ENCODE measurements at regions not wholly inside any gene's neighbourhood (a gene's known extent, or its start where the extent isn't known, plus 50 kb on each side); places are given as distances from the start of the nearest gene placed in this dataset.
"Not testable (repeated sequence)": the region's sequence is repeated elsewhere in the genome, so short reads cannot be mapped to it uniquely, and the experiment has no call there.

DNA sequence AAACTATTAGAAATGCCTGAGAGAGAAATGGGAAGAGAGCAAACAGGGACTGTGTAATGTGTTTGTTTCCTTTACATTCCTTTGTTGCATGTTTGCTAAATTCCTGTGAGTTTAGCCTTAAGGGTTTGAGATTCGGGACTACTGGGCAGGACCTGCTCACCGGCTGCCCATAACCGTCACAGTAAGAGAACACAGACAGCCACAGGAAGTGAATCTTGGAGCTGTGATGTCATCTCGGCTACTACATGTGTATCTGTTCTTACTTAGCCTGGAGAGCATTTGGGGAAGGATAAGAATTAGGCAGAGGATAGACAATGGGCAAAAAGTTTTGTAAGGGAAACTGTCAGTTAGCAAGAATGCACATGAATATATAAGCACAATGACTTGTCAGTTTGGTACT is 485.1 kb upstream of the KLF6 start:
- Histone ChIP-seq H3K36me3 (ENCODE audit: control insufficient read depth in 5 of 5, insufficient read depth in 5 of 5, low read length in 5 of 5) (no peaks in the 10 kb centered on the region), H3K9ac (ENCODE audit: low read length in 5 of 5) (no peak overlapping the region), H3K27ac (ENCODE audit: low read depth, low read length) (no peak overlapping the region), H3K9me3 (ENCODE audit: control insufficient read depth in 5 of 5, low read length in 5 of 5) (peaks cover 0 to 2% (median 0%) of the 10 kb centered on the region in 5 donors), H3K27me3 (ENCODE audit: control insufficient read depth in 5 of 5, insufficient read depth in 4 of 5, low read length in 5 of 5) (no peaks in the 10 kb centered on the region), H3K4me1 (ENCODE audit: control insufficient read depth in 5 of 5, insufficient read depth in 5 of 5, low read length in 5 of 5) (peaks cover 0 to 27% (median 7%) of the 10 kb centered on the region in 5 donors), H3K4me3 (ENCODE audit: low read depth in 1 of 5, low read length in 5 of 5) (no peak overlapping the region)

DNA sequence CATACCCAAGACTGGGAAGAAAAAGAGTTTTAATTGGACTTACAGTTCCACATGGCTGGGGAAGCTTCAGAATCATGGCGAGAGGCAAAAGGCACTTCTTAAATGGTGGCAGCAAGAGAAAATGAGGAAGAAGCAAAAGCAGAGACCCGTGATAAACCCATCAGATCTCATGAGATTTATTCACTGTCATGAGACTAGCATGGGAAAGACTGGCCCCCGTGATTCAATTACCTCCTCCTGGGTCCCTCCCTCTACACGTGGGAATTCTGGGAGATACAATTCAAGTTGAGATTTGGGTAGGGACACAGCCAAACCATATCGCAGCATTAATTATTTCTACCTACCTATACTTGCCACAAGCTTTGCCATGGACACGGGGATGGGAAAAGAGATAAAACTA is 483.5 kb upstream of the KLF6 start:
- not testable (repeated sequence) for H3K36me3 ChIP-seq (ENCODE audit: control insufficient read depth in 5 of 5, insufficient read depth in 5 of 5, low read length in 5 of 5); H3K4me3 ChIP-seq (ENCODE audit: low read depth in 1 of 5, low read length in 5 of 5); H3K9ac ChIP-seq (ENCODE audit: low read length in 5 of 5); H3K27me3 ChIP-seq (ENCODE audit: control insufficient read depth in 5 of 5, insufficient read depth in 4 of 5, low read length in 5 of 5); H3K9me3 ChIP-seq (ENCODE audit: control insufficient read depth in 5 of 5, low read length in 5 of 5); H3K27ac ChIP-seq (ENCODE audit: low read depth, low read length)
- peaks cover 0 to 42% (median 11%) of the 10 kb centered on the region in 5 donors for H3K4me1 ChIP-seq (ENCODE audit: control insufficient read depth in 5 of 5, insufficient read depth in 5 of 5, low read length in 5 of 5)

DNA sequence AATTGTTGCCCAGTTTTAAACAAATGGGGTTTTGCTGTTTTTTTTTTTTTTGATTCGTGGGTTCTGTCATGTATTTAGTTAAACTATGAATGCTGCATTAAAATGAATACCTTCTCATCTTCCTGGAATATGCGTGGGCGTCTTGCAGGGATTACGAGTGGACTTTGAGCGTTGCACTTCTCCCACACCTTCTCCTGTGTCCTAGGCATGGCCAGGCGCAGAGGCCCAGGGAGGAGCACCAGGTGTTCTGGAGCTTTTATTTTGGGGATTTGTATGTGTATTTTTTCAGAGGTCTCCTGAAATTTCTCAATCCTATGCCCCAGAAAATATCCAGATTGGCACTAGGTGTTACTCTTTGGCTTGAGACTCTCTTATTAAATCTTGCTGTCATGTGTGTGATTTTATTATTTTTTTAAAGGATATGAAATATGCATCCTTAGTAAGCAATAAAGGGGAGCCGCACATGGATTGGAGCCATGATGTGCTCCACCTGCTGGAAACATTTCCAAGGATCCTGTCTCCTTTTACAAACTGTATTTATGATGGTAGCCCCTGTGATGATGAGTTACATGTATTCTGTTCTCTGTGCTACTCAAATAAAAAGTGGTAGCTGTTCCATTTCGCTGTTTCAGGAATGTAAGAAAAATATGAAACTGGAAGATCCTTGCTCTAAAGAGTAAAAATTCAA is 482.2 kb upstream of the KLF6 start:
- Histone ChIP-seq H3K27ac (ENCODE audit: low read depth, low read length) (no peak overlapping the region), H3K4me1 (ENCODE audit: control insufficient read depth in 5 of 5, insufficient read depth in 5 of 5, low read length in 5 of 5) (peaks cover 0 to 46% (median 16%) of the 10 kb centered on the region in 5 donors), H3K4me3 (ENCODE audit: low read depth in 1 of 5, low read length in 5 of 5) (no peak overlapping the region), H3K9me3 (ENCODE audit: control insufficient read depth in 5 of 5, low read length in 5 of 5) (peaks cover 0 to 2% (median 0%) of the 10 kb centered on the region in 5 donors), H3K27me3 (ENCODE audit: control insufficient read depth in 5 of 5, insufficient read depth in 4 of 5, low read length in 5 of 5) (no peaks in the 10 kb centered on the region), H3K36me3 (ENCODE audit: control insufficient read depth in 5 of 5, insufficient read depth in 5 of 5, low read length in 5 of 5) (no peaks in the 10 kb centered on the region), H3K9ac (ENCODE audit: low read length in 5 of 5) (no peak overlapping the region)

DNA sequence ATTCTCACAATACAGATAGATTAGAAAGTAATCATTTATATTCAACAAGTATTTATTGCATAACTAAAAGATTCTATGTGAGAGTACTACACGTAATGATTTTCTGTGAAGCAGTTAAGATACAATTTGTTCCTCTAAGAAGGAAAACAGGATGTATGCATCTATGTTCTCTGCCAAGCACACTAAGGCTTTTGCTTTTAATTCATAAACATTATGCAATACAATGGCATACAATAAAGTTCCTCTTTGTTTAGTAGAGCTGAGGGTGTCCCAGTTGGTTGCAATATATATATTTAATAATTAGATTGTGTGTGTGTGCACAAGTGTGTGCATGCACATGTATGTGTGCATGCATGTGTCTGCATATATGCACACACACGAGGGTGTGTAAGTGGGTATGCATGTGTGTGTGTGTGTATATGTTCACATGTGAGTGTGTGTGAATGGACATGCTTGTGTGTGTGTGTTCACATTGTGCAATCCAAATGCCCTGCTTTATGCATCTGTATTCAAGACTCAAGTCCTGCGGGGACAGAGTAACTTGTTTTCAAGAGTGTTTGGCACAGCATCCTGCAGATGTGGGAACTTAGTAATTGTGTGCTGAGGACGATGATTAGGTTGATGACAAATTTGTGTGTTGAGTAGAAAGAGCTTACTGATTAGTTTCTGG is 481.5 kb upstream of the KLF6 start:
- H3K9me3 ChIP-seq (ENCODE audit: control insufficient read depth in 5 of 5, low read length in 5 of 5): peaks cover 0 to 2% (median 0%) of the 10 kb centered on the region in 5 donors
- no peak overlapping the region for H3K4me3 ChIP-seq (ENCODE audit: low read depth in 1 of 5, low read length in 5 of 5)
- H3K27me3 ChIP-seq (ENCODE audit: control insufficient read depth in 5 of 5, insufficient read depth in 4 of 5, low read length in 5 of 5): no peaks in the 10 kb centered on the region
- H3K27ac ChIP-seq (ENCODE audit: low read depth, low read length): no peak overlapping the region
- H3K36me3 ChIP-seq (ENCODE audit: control insufficient read depth in 5 of 5, insufficient read depth in 5 of 5, low read length in 5 of 5): no peaks in the 10 kb centered on the region
- peaks cover 0 to 44% (median 16%) of the 10 kb centered on the region in 5 donors for H3K4me1 ChIP-seq (ENCODE audit: control insufficient read depth in 5 of 5, insufficient read depth in 5 of 5, low read length in 5 of 5)
- no peak overlapping the region for H3K9ac ChIP-seq (ENCODE audit: low read length in 5 of 5)

DNA sequence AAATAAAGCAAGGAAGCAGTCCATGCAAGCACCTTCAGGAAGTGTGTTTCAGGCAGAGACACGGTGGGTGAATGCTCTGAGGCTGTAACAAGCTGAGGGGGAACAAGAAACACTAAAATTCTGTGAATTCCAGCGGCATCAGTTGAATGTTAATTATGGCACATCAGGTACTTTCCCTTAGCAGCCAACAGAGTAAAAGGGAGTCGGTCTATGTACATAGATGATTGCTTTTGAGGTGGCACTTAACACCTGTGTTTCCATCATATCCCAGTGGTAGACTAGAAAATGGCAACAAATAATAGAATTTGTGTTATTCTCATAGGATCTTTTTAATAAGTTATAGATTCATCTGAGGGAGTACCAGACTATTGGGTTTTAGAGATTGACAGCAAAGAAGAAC is 481.0 kb upstream of the KLF6 start:
- Histone ChIP-seq H3K9ac (ENCODE audit: low read length in 5 of 5) (no peak overlapping the region), H3K27me3 (ENCODE audit: control insufficient read depth in 5 of 5, insufficient read depth in 4 of 5, low read length in 5 of 5) (no peaks in the 10 kb centered on the region), H3K9me3 (ENCODE audit: control insufficient read depth in 5 of 5, low read length in 5 of 5) (peaks cover 0 to 2% (median 0%) of the 10 kb centered on the region in 5 donors), H3K4me3 (ENCODE audit: low read depth in 1 of 5, low read length in 5 of 5) (no peak overlapping the region), H3K27ac (ENCODE audit: low read depth, low read length) (no peak overlapping the region), H3K36me3 (ENCODE audit: control insufficient read depth in 5 of 5, insufficient read depth in 5 of 5, low read length in 5 of 5) (no peaks in the 10 kb centered on the region), H3K4me1 (ENCODE audit: control insufficient read depth in 5 of 5, insufficient read depth in 5 of 5, low read length in 5 of 5) (peaks cover 0 to 44% (median 16%) of the 10 kb centered on the region in 5 donors)

DNA sequence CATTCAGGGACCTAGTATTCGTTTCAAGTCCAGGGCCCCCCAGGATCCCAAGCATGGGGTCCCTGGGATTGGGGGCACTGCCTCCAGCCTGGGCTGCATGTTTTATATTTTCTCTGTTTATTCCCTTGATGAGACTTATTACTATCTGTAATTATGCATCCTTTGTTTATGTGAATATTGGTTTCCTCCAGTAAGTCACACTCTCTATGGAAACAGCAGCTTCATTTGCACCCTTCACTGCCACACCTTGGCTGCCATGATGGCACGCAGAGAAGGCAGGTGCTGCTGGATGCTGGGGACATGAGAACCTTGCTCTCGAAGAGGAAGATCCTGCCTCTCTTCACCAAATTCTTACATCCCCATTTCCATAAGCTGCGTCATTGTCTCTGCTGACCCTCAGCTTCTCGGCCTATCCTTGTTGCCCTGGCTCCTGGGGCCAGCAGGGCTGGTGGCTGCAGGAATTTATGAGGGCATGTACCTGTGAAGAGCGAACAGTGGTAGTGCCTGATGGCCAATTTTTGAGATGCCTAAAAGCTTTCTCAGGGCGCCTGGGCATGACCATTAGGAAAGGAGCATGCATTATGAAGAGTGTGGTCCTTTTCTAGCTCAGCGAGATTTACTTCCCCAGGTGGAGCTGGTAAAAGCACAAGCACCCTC is 479.3 kb upstream of the KLF6 start:
- Histone ChIP-seq H3K9ac (ENCODE audit: low read length in 5 of 5) (no peak overlapping the region), H3K36me3 (ENCODE audit: control insufficient read depth in 5 of 5, insufficient read depth in 5 of 5, low read length in 5 of 5) (no peaks in the 10 kb centered on the region), H3K4me1 (ENCODE audit: control insufficient read depth in 5 of 5, insufficient read depth in 5 of 5, low read length in 5 of 5) (peaks cover 0 to 39% (median 14%) of the 10 kb centered on the region in 5 donors), H3K27me3 (ENCODE audit: control insufficient read depth in 5 of 5, insufficient read depth in 4 of 5, low read length in 5 of 5) (no peaks in the 10 kb centered on the region), H3K27ac (ENCODE audit: low read depth, low read length) (no peak overlapping the region), H3K9me3 (ENCODE audit: control insufficient read depth in 5 of 5, low read length in 5 of 5) (peaks cover 0 to 2% (median 0%) of the 10 kb centered on the region in 5 donors), H3K4me3 (ENCODE audit: low read depth in 1 of 5, low read length in 5 of 5) (no peak overlapping the region)

DNA sequence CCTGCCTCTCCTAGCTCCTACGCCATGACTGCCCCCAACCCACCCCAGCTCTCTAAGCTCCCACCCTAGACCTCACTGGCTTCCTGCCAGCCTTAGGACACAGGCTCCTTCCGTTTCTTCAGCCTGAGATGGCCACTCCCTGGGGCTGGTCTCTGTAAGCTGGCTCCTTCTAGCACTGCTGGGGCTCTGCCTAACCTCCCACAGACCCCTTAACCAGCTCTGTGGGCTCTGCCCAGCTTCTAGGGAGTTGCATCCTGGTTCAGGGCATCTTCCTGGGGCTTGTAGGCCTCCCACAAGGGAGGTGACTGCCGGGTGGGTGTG is 478.6 kb upstream of the KLF6 start:
- Histone ChIP-seq H3K9me3 (ENCODE audit: control insufficient read depth in 5 of 5, low read length in 5 of 5) (peaks cover 0 to under 1% (median 0%) of the 10 kb centered on the region in 5 donors), H3K27me3 (ENCODE audit: control insufficient read depth in 5 of 5, insufficient read depth in 4 of 5, low read length in 5 of 5) (no peaks in the 10 kb centered on the region), H3K4me3 (ENCODE audit: low read depth in 1 of 5, low read length in 5 of 5) (no peak overlapping the region), H3K9ac (ENCODE audit: low read length in 5 of 5) (no peak overlapping the region), H3K36me3 (ENCODE audit: control insufficient read depth in 5 of 5, insufficient read depth in 5 of 5, low read length in 5 of 5) (no peaks in the 10 kb centered on the region), H3K4me1 (ENCODE audit: control insufficient read depth in 5 of 5, insufficient read depth in 5 of 5, low read length in 5 of 5) (peaks cover 0 to 39% (median 14%) of the 10 kb centered on the region in 5 donors), H3K27ac (ENCODE audit: low read depth, low read length) (no peak overlapping the region)

DNA sequence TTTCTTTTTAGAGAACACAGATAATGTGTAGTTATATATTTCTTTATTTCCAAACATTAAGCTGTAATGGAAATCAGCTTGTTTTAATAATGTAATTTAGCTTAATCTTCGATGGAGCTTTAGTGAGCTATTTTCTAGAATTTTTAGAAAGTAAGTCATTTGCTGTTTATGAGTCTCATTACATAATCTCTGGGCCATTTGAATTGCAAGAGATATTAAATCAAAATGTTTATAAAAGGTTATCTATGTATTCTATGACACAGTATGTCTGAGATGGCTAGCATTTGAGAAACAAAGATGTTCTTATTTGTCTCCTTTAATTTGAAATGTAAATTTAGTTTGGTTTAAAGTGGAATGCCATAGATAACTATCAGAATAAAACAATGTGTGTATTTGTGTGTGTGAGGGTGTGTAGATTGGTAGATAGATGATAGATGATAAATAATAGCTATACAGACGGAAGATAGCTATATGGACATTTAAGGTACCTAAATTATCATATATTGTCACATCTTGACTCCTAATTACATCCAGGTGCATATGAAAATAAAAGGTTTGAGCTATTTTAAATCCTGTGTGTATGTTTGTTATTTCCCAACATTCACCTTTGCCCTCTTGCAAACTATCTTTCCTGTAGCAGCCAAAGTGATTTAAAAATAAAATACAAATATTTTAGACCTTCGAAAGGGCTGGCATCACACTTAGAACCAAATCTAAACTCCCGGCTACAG is 478.0 kb upstream of the KLF6 start:
- Histone ChIP-seq H3K36me3 (ENCODE audit: control insufficient read depth in 5 of 5, insufficient read depth in 5 of 5, low read length in 5 of 5) (no peaks in the 10 kb centered on the region), H3K4me1 (ENCODE audit: control insufficient read depth in 5 of 5, insufficient read depth in 5 of 5, low read length in 5 of 5) (peaks cover 0 to 39% (median 14%) of the 10 kb centered on the region in 5 donors), H3K27ac (ENCODE audit: low read depth, low read length) (no peak overlapping the region), H3K27me3 (ENCODE audit: control insufficient read depth in 5 of 5, insufficient read depth in 4 of 5, low read length in 5 of 5) (no peaks in the 10 kb centered on the region), H3K4me3 (ENCODE audit: low read depth in 1 of 5, low read length in 5 of 5) (no peak overlapping the region), H3K9ac (ENCODE audit: low read length in 5 of 5) (no peak overlapping the region), H3K9me3 (ENCODE audit: control insufficient read depth in 5 of 5, low read length in 5 of 5) (no peaks in the 10 kb centered on the region)

DNA sequence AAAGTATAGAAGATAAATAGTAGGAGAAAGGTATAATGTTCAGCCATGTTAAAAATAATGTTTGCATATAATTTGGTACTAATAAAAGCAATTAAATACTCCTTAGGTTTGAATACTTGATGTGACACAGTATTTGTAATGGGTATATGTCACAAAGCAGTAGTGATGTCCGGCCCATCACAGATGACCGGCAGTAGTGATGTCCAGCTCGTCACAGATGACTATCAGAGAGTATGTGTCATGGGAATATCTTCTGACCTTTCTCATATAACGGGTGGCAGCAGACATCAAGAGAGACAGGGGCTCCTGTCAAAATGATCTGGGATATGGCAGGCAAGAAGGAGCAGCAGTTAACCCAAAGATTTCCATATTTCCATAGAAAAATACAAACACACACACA is 477.4 kb upstream of the KLF6 start:
- peaks cover 0 to 38% (median 14%) of the 10 kb centered on the region in 5 donors for H3K4me1 ChIP-seq (ENCODE audit: control insufficient read depth in 5 of 5, insufficient read depth in 5 of 5, low read length in 5 of 5)
- no peaks in the 10 kb centered on the region for H3K27me3 ChIP-seq (ENCODE audit: control insufficient read depth in 5 of 5, insufficient read depth in 4 of 5, low read length in 5 of 5)
- no peak overlapping the region for H3K4me3 ChIP-seq (ENCODE audit: low read depth in 1 of 5, low read length in 5 of 5)
- H3K9ac ChIP-seq (ENCODE audit: low read length in 5 of 5): no peak overlapping the region
- H3K27ac ChIP-seq (ENCODE audit: low read depth, low read length): no peak overlapping the region
- no peaks in the 10 kb centered on the region for H3K9me3 ChIP-seq (ENCODE audit: control insufficient read depth in 5 of 5, low read length in 5 of 5)
- no peaks in the 10 kb centered on the region for H3K36me3 ChIP-seq (ENCODE audit: control insufficient read depth in 5 of 5, insufficient read depth in 5 of 5, low read length in 5 of 5)
